ENCODE measurements at regions not wholly inside any gene's neighbourhood (a gene's known extent, or its start where the extent isn't known, plus 50 kb on each side); places are given as distances from the start of the nearest gene placed in this dataset.

- no CpG with 5 or more reads among the region's 19 CpGs for WGBS (ENCODE audit: extremely low coverage, insufficient coverage, insufficient read length)
- Histone ChIP-seq H4K8ac (ENCODE audit: low read depth, low read length) (no peak overlapping the region), H3K79me1 (ENCODE audit: low read length) (no peaks in the 10 kb centered on the region), H3K36me3 (ENCODE audit: control insufficient read depth in 1 of 2, insufficient read depth in 2 of 2, low read length in 2 of 2) (no peaks in the 10 kb centered on the region), H3K4me1 (ENCODE audit: control insufficient read depth in 1 of 2, insufficient read depth in 2 of 2, low read length in 2 of 2) (no peaks in the 10 kb centered on the region), H3K79me2 (ENCODE audit: control insufficient read depth, insufficient read depth, low read length, poor library complexity) (no peaks in the 10 kb centered on the region), H3K9me3 (ENCODE audit: insufficient read depth, low read depth, low read length) (no peaks in the 10 kb centered on the region), H3K27ac (ENCODE audit: low read depth, low read length) (no peak overlapping the region), H3K23ac (ENCODE audit: low read length) (no peak overlapping the region), H3K18ac (ENCODE audit: low read length) (no peak overlapping the region), H4K12ac (ENCODE audit: low read depth, low read length) (no peak overlapping the region), H2BK12ac (ENCODE audit: low read length) (no peak overlapping the region), H3K4me2 (ENCODE audit: low read length) (no peak overlapping the region), H4K91ac (ENCODE audit: low read depth, low read length) (no peak overlapping the region), H3K9ac (ENCODE audit: low read length) (no peak overlapping the region), H2BK120ac (ENCODE audit: insufficient read depth, low read length, poor library complexity) (no peak overlapping the region), H2BK5ac (ENCODE audit: low read depth, low read length, poor library complexity) (no peak overlapping the region), H3K4ac (ENCODE audit: low read depth, low read length) (no peak overlapping the region), H2AK5ac (ENCODE audit: low read length) (no peak overlapping the region), H2AFZ (ENCODE audit: insufficient read depth, low read length, poor library complexity) (no peak overlapping the region), H3K14ac (ENCODE audit: low read length) (no peak overlapping the region), H3K4me3 (ENCODE audit: low read depth, low read length) (no peak overlapping the region), H3K27me3 (ENCODE audit: insufficient read depth, low read length) (no peaks in the 10 kb centered on the region)
- no peak for DNase-seq
Observed at GRCh38 chr20:60966766-60967165, 285.3 kb upstream of the CDH4 start.

GRCh38 chr20:60967431-60968316 lies 284.4 kb upstream of the CDH4 start:
- Histone ChIP-seq H3K27ac (ENCODE audit: low read depth, low read length) (no peak overlapping the region), H3K14ac (ENCODE audit: low read length) (no peak overlapping the region), H3K18ac (ENCODE audit: low read length) (no peak overlapping the region), H2AFZ (ENCODE audit: insufficient read depth, low read length, poor library complexity) (no peak overlapping the region), H3K4me1 (ENCODE audit: control insufficient read depth in 1 of 2, insufficient read depth in 2 of 2, low read length in 2 of 2) (no peaks in the 10 kb centered on the region), H3K36me3 (ENCODE audit: control insufficient read depth in 1 of 2, insufficient read depth in 2 of 2, low read length in 2 of 2) (no peaks in the 10 kb centered on the region), H3K23ac (ENCODE audit: low read length) (no peak overlapping the region), H2AK5ac (ENCODE audit: low read length) (no peak overlapping the region), H3K9me3 (ENCODE audit: insufficient read depth, low read depth, low read length) (no peaks in the 10 kb centered on the region), H2BK120ac (ENCODE audit: insufficient read depth, low read length, poor library complexity) (no peak overlapping the region), H3K9ac (ENCODE audit: low read length) (no peak overlapping the region), H4K8ac (ENCODE audit: low read depth, low read length) (no peak overlapping the region), H3K4ac (ENCODE audit: low read depth, low read length) (no peak overlapping the region), H2BK5ac (ENCODE audit: low read depth, low read length, poor library complexity) (no peak overlapping the region), H3K4me3 (ENCODE audit: low read depth, low read length) (no peak overlapping the region), H4K91ac (ENCODE audit: low read depth, low read length) (no peak overlapping the region), H3K79me1 (ENCODE audit: low read length) (no peaks in the 10 kb centered on the region), H3K79me2 (ENCODE audit: control insufficient read depth, insufficient read depth, low read length, poor library complexity) (no peaks in the 10 kb centered on the region), H3K27me3 (ENCODE audit: insufficient read depth, low read length) (no peaks in the 10 kb centered on the region), H4K12ac (ENCODE audit: low read depth, low read length) (no peak overlapping the region), H2BK12ac (ENCODE audit: low read length) (no peak overlapping the region), H3K4me2 (ENCODE audit: low read length) (no peak overlapping the region)
- DNase-seq, result no peak
- WGBS (ENCODE audit: extremely low coverage, insufficient coverage, insufficient read length), result no CpG with 5 or more reads among the region's 56 CpGs

DNA sequence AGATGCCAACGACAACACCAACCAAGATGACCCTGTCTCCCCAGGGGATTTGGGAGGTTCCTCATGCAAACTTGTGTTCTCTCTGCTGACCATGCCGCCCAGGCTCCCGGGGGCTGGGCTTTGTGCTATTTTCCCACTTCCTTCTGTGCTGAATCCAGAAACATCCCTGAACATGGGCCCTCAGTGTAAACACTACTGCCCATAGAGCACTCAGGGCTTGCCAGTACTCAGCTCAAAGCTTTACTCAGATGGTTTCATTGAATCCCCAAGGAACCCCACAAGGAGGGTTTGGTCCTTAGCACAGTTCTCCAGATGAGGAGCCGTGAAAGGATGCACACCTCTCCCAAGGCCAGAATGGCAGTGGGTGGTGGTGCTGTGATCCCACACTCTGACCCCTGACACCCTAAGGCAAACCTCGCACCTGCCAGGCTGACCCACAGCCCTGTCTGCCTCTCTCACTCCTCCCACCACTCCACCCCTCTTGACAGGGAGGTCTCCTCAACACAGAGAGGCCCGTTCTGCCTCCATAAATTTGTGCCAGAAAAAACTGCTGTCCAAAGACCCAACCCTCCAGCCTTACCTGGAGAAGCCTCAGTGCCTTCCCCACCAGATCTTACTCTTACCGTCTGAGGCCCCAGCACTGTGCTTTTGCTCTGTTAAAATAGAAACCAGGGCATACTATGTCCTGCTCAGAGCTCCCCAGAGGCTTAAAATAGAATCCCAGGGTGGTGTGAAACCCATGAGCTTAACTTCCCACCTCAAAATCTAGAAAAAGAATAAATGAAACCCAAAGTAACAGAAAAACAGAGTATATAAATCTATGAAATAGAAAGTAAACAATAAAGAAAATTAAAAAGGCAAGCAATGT lies 283.0 kb upstream of the CDH4 start:
- no peak overlapping the region for H2BK12ac ChIP-seq (ENCODE audit: low read length)
- no peak overlapping the region for H4K91ac ChIP-seq (ENCODE audit: low read depth, low read length)
- H3K27ac ChIP-seq (ENCODE audit: low read depth, low read length), result no peak overlapping the region
- H3K27me3 ChIP-seq (ENCODE audit: insufficient read depth, low read length), result no peaks in the 10 kb centered on the region
- WGBS (ENCODE audit: extremely low coverage, insufficient coverage, insufficient read length), result no CpG with 5 or more reads among the region's 7 CpGs
- no peaks in the 10 kb centered on the region for H3K9me3 ChIP-seq (ENCODE audit: insufficient read depth, low read depth, low read length)
- H2AFZ ChIP-seq (ENCODE audit: insufficient read depth, low read length, poor library complexity), result no peak overlapping the region
- H3K14ac ChIP-seq (ENCODE audit: low read length), result no peak overlapping the region
- H3K18ac ChIP-seq (ENCODE audit: low read length), result no peak overlapping the region
- DNase-seq, result no peak
- H2BK5ac ChIP-seq (ENCODE audit: low read depth, low read length, poor library complexity), result no peak overlapping the region
- H2AK5ac ChIP-seq (ENCODE audit: low read length), result no peak overlapping the region
- H3K36me3 ChIP-seq (ENCODE audit: control insufficient read depth in 1 of 2, insufficient read depth in 2 of 2, low read length in 2 of 2), result no peaks in the 10 kb centered on the region
- no peak overlapping the region for H3K4me2 ChIP-seq (ENCODE audit: low read length)
- H3K79me1 ChIP-seq (ENCODE audit: low read length), result no peaks in the 10 kb centered on the region
- H4K12ac ChIP-seq (ENCODE audit: low read depth, low read length), result no peak overlapping the region
- no peak overlapping the region for H3K23ac ChIP-seq (ENCODE audit: low read length)
- no peaks in the 10 kb centered on the region for H3K79me2 ChIP-seq (ENCODE audit: control insufficient read depth, insufficient read depth, low read length, poor library complexity)
- H3K9ac ChIP-seq (ENCODE audit: low read length), result peak overlapping the region; percentile 52
- H3K4me1 ChIP-seq (ENCODE audit: control insufficient read depth in 1 of 2, insufficient read depth in 2 of 2, low read length in 2 of 2), result no peaks in the 10 kb centered on the region
- H3K4me3 ChIP-seq (ENCODE audit: low read depth, low read length), result no peak overlapping the region
- no peak overlapping the region for H4K8ac ChIP-seq (ENCODE audit: low read depth, low read length)
- H3K4ac ChIP-seq (ENCODE audit: low read depth, low read length), result no peak overlapping the region
- no peak overlapping the region for H2BK120ac ChIP-seq (ENCODE audit: insufficient read depth, low read length, poor library complexity)

GRCh38 chr20:60970601-60971000 lies 281.5 kb upstream of the CDH4 start:
- Histone ChIP-seq H4K91ac (ENCODE audit: low read depth, low read length) (no peak overlapping the region), H3K23ac (ENCODE audit: low read length) (no peak overlapping the region), H3K4me1 (ENCODE audit: control insufficient read depth in 1 of 2, insufficient read depth in 2 of 2, low read length in 2 of 2) (no peaks in the 10 kb centered on the region), H3K79me2 (ENCODE audit: control insufficient read depth, insufficient read depth, low read length, poor library complexity) (no peaks in the 10 kb centered on the region), H2BK12ac (ENCODE audit: low read length) (no peak overlapping the region), H2BK5ac (ENCODE audit: low read depth, low read length, poor library complexity) (no peak overlapping the region), H3K27ac (ENCODE audit: low read depth, low read length) (no peak overlapping the region), H3K9me3 (ENCODE audit: insufficient read depth, low read depth, low read length) (no peaks in the 10 kb centered on the region), H4K8ac (ENCODE audit: low read depth, low read length) (no peak overlapping the region), H3K27me3 (ENCODE audit: insufficient read depth, low read length) (no peaks in the 10 kb centered on the region), H4K12ac (ENCODE audit: low read depth, low read length) (no peak overlapping the region), H3K4me2 (ENCODE audit: low read length) (no peak overlapping the region), H3K36me3 (ENCODE audit: control insufficient read depth in 1 of 2, insufficient read depth in 2 of 2, low read length in 2 of 2) (no peaks in the 10 kb centered on the region), H3K18ac (ENCODE audit: low read length) (no peak overlapping the region), H3K4ac (ENCODE audit: low read depth, low read length) (no peak overlapping the region), H2BK120ac (ENCODE audit: insufficient read depth, low read length, poor library complexity) (no peak overlapping the region), H2AK5ac (ENCODE audit: low read length) (no peak overlapping the region), H2AFZ (ENCODE audit: insufficient read depth, low read length, poor library complexity) (no peak overlapping the region), H3K79me1 (ENCODE audit: low read length) (no peaks in the 10 kb centered on the region), H3K9ac (ENCODE audit: low read length) (no peak overlapping the region), H3K14ac (ENCODE audit: low read length) (no peak overlapping the region), H3K4me3 (ENCODE audit: low read depth, low read length) (no peak overlapping the region)
- no CpG with 5 or more reads among the region's 8 CpGs for WGBS (ENCODE audit: extremely low coverage, insufficient coverage, insufficient read length)
- DNase-seq, result no peak
